SU-DHL-6 (cell line): ENCODE measurements at regions not wholly inside any gene's neighbourhood (a gene's known extent, or its start where the extent isn't known, plus 50 kb on each side); places are given as distances from the start of the nearest gene placed in this dataset.

Experiments used
- H2AFZ ChIP-seq: fragments of 200-600 bp; sonication (generic); 2 replicates; pipeline ENCODE4 v1.6.1; 2014; ENCODE audit warnings: low read depth, mild to moderate bottlenecking, moderate library complexity, mixed read lengths, antibody characterized with exemption, low read length; ENCODE audit not compliant: severe bottlenecking
- H3F3A ChIP-seq: fragments of 200-600 bp; shearing (Covaris generic); 2 replicates; pipeline ENCODE4 v1.6.0; 2016; ENCODE audit warnings: antibody characterized with exemption, mild to moderate bottlenecking; ENCODE audit not compliant: insufficient read depth
- H3K27ac ChIP-seq: fragments of 200-600 bp; sonication (generic); 2 replicates; pipeline ENCODE4 v1.5.1; 2016; ENCODE audit warnings: low read depth, mild to moderate bottlenecking, low read length, moderate library complexity, mixed read lengths
- H3K27me3 ChIP-seq: fragments of 200-600 bp; sonication (generic), shearing (Covaris generic); 2 replicates; pipeline ENCODE4 v1.6.0; 2014; ENCODE audit warnings: mild to moderate bottlenecking, low read length
- H3K36me3 ChIP-seq: fragments of 200-600 bp; sonication (generic); 2 replicates; pipeline ENCODE4 v1.6.1; 2014; ENCODE audit warnings: mild to moderate bottlenecking, low read length, mixed read lengths
- H3K4me2 ChIP-seq: fragments of 300-600, 200-600 bp; shearing (Covaris generic), sonication (generic); 2 replicates; pipeline ENCODE4 v1.6.0; 2014; ENCODE audit warnings: low read length, low read depth, mild to moderate bottlenecking; ENCODE audit not compliant: poor library complexity, severe bottlenecking
- H3K4me3 ChIP-seq: fragments of 200-600 bp; sonication (generic); 2 replicates; pipeline ENCODE4 v1.5.1; 2014; ENCODE audit warnings: antibody characterized with exemption, low read length, mild to moderate bottlenecking, mixed read lengths; ENCODE audit not compliant: insufficient read depth, poor library complexity, severe bottlenecking
- H3K79me2 ChIP-seq: fragments of 200-600 bp; sonication (generic); 2 replicates; pipeline ENCODE4 v1.6.1; 2014; ENCODE audit warnings: mild to moderate bottlenecking, low read length, moderate library complexity; ENCODE audit not compliant: insufficient read depth
- H3K9ac ChIP-seq: fragments of 200-600 bp; sonication (generic); 2 replicates; pipeline ENCODE4 v1.7.0; 2014; ENCODE audit warnings: mild to moderate bottlenecking, low read length
- H3K9me2 ChIP-seq: fragments of 200-600 bp; sonication (generic); replicated peaks from 2 replicates; pipeline ENCODE4 v1.6.1; 2014; ENCODE audit warnings: low read length; ENCODE audit not compliant: insufficient read depth
- H3K9me3 ChIP-seq: fragments of 200-600 bp; sonication (generic); 2 replicates; pipeline ENCODE4 v1.6.1; 2014; ENCODE audit warnings: low read length, mixed read lengths; ENCODE audit not compliant: insufficient read depth
- H4K20me1 ChIP-seq: fragments of 200-600 bp; sonication (generic); 2 replicates; pipeline ENCODE4 v1.6.1; 2014; ENCODE audit warnings: low read depth, mild to moderate bottlenecking, antibody characterized with exemption, low read length, moderate library complexity, mixed read lengths
- EZH2phosphoT487 ChIP-seq: fragments of 200-600 bp; sonication (generic), shearing (Covaris generic); conservative IDR thresholded peaks from 2 replicates; pipeline ENCODE4 v1.6.1; 2018; ENCODE audit warnings: mild to moderate bottlenecking, antibody characterized with exemption, low read length, moderate library complexity, mixed read lengths
- TF ChIP-seq, protein P1 (sequence below): fragments of 200-600 bp; sonication (generic); IDR thresholded peaks from one replicate; pipeline ENCODE4 v1.5.1; 2017; ENCODE audit warnings: antibody characterized with exemption, mild to moderate bottlenecking, low read length, moderate library complexity; ENCODE audit not compliant: insufficient read depth, poor library complexity, severe bottlenecking

- Histone ChIP-seq H3K27me3 (no peaks in the 10 kb centered on the region), H2AFZ (no peak overlapping the region), H4K20me1 (no peaks in the 10 kb centered on the region), H3K79me2 (no peaks in the 10 kb centered on the region), H3K4me2 (no peak overlapping the region), H3K9me3 (no peaks in the 10 kb centered on the region), H3F3A (no peaks in the 10 kb centered on the region), H3K4me3 (no peak overlapping the region), H3K36me3 (no peaks in the 10 kb centered on the region), H3K9me2 (no peaks in the 10 kb centered on the region), H3K27ac (no peak overlapping the region), H3K9ac (no peak overlapping the region)
- TF ChIP-seq EZH2phosphoT487, result no peak
- TF ChIP-seq, protein P1, sequence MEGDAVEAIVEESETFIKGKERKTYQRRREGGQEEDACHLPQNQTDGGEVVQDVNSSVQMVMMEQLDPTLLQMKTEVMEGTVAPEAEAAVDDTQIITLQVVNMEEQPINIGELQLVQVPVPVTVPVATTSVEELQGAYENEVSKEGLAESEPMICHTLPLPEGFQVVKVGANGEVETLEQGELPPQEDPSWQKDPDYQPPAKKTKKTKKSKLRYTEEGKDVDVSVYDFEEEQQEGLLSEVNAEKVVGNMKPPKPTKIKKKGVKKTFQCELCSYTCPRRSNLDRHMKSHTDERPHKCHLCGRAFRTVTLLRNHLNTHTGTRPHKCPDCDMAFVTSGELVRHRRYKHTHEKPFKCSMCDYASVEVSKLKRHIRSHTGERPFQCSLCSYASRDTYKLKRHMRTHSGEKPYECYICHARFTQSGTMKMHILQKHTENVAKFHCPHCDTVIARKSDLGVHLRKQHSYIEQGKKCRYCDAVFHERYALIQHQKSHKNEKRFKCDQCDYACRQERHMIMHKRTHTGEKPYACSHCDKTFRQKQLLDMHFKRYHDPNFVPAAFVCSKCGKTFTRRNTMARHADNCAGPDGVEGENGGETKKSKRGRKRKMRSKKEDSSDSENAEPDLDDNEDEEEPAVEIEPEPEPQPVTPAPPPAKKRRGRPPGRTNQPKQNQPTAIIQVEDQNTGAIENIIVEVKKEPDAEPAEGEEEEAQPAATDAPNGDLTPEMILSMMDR, result peak; percentile 30
Observed at GRCh38 chr6:92810913-92811312, 608.4 kb downstream of the EPHA7 start.

DNA sequence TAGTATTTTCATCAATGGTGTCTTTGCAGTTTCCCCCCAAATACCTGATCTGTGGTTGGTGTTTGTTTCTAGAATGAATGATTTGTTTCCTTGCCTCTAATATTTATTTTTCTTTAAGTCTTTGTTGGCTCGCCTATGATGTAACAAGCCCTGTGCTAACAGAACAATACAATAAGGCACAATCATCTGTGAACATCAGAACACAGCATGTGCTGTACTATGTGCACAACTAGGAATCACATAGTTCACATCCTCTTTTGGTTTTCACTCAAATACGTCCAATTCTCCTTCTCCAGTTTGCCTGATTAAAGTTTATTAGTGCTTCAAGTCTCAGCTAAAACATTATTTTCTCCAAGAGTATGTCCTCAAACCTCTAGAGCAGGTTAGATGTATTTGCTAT is 613.1 kb downstream of the EPHA7 start:
- no peak overlapping the region for H2AFZ ChIP-seq
- H3F3A ChIP-seq, result no peaks in the 10 kb centered on the region
- H3K27me3 ChIP-seq, result no peaks in the 10 kb centered on the region
- H3K4me3 ChIP-seq, result no peak overlapping the region
- no peak overlapping the region for H3K27ac ChIP-seq
- TF ChIP-seq, protein P1, result no peak
- no peak for TF ChIP-seq EZH2phosphoT487
- no peaks in the 10 kb centered on the region for H3K9me2 ChIP-seq
- H4K20me1 ChIP-seq, result no peaks in the 10 kb centered on the region
- H3K36me3 ChIP-seq, result no peaks in the 10 kb centered on the region
- no peaks in the 10 kb centered on the region for H3K79me2 ChIP-seq
- no peaks in the 10 kb centered on the region for H3K9me3 ChIP-seq
- no peak overlapping the region for H3K9ac ChIP-seq
- no peak overlapping the region for H3K4me2 ChIP-seq

DNA sequence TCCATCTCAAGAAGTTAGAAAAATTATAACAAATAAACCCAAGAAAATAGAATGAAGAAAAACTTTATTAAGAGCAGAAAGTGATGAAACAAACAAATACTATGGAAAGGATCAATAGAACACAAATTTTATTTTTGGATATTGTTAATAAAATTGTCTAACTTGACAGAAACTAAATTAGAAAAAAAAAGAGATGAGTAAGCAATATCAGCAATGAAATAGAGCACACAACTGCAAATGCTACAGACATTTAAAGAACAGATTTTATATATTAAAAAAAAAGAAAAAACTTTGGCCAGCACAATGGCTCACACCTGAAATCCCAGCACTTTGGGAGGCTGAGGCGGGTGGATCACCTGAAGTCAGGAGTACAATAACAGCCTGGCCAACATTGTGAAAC is 628.0 kb downstream of the EPHA7 start:
- TF ChIP-seq, protein P1, result no peak
- TF ChIP-seq EZH2phosphoT487, result no peak
- Histone ChIP-seq H3K27me3 (no peaks in the 10 kb centered on the region), H2AFZ (no peak overlapping the region), H3K9ac (no peak overlapping the region), H3F3A (no peaks in the 10 kb centered on the region), H3K9me2 (no peaks in the 10 kb centered on the region), H3K4me2 (no peak overlapping the region), H3K79me2 (no peaks in the 10 kb centered on the region), H3K9me3 (no peaks in the 10 kb centered on the region), H3K36me3 (no peaks in the 10 kb centered on the region), H3K4me3 (no peak overlapping the region), H4K20me1 (no peaks in the 10 kb centered on the region), H3K27ac (no peak overlapping the region)
